ENCODE measurements at regions not wholly inside any gene's neighbourhood (a gene's known extent, or its start where the extent isn't known, plus 50 kb on each side); places are given as distances from the start of the nearest gene placed in this dataset.

DNA sequence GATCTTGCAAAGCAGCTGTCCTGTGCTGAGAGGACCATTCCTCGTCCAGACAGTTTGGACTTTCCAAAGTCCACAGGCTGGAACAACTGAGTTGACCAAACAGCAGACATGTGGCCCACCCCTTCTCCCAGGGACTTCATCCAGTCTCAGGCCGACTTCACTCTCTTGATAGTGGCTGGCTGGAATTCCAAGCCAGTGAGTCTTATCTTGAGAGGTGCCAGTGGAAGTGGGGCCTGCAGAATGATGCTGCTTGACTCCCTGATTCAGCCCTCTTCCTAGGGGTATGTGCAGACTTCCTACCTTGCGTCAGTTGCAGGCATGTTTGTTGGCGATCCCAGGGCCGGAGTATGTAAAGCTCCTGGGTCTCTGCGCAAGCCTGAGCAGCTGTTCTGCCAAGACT lies 131.4 kb upstream of the TSLP start:
- H3K27ac ChIP-seq (ENCODE audit: low read depth, low read length, poor library complexity, severe bottlenecking) = no peak overlapping the region
- H3K4me1 ChIP-seq (ENCODE audit: insufficient read depth, low read length, poor library complexity, severe bottlenecking) = no peaks in the 10 kb centered on the region
- TF ChIP-seq EZH2 (IDR thresholded peaks at IDR 0.05; ENCODE audit: borderline replicate concordance, low read depth, low read length, poor library complexity, severe bottlenecking) = no peak
- TF ChIP-seq, protein P1, sequence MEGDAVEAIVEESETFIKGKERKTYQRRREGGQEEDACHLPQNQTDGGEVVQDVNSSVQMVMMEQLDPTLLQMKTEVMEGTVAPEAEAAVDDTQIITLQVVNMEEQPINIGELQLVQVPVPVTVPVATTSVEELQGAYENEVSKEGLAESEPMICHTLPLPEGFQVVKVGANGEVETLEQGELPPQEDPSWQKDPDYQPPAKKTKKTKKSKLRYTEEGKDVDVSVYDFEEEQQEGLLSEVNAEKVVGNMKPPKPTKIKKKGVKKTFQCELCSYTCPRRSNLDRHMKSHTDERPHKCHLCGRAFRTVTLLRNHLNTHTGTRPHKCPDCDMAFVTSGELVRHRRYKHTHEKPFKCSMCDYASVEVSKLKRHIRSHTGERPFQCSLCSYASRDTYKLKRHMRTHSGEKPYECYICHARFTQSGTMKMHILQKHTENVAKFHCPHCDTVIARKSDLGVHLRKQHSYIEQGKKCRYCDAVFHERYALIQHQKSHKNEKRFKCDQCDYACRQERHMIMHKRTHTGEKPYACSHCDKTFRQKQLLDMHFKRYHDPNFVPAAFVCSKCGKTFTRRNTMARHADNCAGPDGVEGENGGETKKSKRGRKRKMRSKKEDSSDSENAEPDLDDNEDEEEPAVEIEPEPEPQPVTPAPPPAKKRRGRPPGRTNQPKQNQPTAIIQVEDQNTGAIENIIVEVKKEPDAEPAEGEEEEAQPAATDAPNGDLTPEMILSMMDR (conservative IDR thresholded peaks at IDR 0.05; ENCODE audit: low read depth, low read length) = no peak
- no TSS peak for BruUV-seq (replicated peaks)
- ChIA-PET POLR2A (ENCODE audit: low non-redundant PET) (no interaction called here), CTCF (no interaction called here)
- no peak for DNase-seq (ENCODE audit: low spot score)
- H3K4me3 ChIP-seq (ENCODE audit: low read depth, low read length, poor library complexity, severe bottlenecking) = no peak overlapping the region
- H3K27me3 ChIP-seq (replicated peaks; ENCODE audit: insufficient read depth, low read depth, low read length, poor library complexity) = peaks cover 19% of the 10 kb centered on the region
- no peaks in the 10 kb centered on the region for H3K9me3 ChIP-seq (ENCODE audit: low read depth, low read length, poor library complexity, severe bottlenecking)
- intact Hi-C loops (cut with micrococcal nuclease; ENCODE audit: unreplicated experiment) = no loop called here
- no peaks in the 10 kb centered on the region for H3K36me3 ChIP-seq (ENCODE audit: insufficient read depth, low read length, poor library complexity, severe bottlenecking)

DNA sequence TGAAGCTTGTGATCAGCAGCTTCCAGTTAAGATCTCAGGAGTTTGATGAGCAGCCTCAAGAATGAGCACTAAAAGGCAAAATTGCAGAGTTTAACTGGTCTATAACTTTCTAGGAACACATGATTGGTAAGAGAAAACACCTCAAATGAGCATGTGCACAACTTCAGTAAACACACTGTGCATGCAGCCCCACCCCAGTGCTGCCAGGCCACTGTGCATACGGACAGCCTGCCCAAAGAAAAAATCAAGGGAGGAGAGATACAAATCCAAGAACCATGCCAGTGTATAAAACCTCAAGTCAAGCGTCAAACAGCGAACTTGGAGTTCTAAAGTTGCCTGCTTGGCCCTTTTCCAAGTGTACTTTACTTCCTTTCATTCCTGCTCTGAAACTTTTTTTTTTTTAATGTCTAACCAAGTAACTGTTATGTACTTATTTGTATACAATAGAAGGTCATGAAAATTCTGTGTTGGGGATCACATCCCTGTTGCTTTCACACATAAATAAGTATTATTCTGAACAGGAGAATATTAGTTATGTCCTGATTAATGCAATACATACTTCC lies 125.6 kb upstream of the TSLP start:
- ChIA-PET CTCF (no interaction called here), POLR2A (ENCODE audit: low non-redundant PET) (interaction anchor here (1.0 kb wide), 1 partner anchor 16 kb away, joined by 3 read pairs; no protein-coding TSS in a partner anchor)
- Histone ChIP-seq H3K9me3 (ENCODE audit: low read depth, low read length, poor library complexity, severe bottlenecking) (no peaks in the 10 kb centered on the region), H3K4me3 (ENCODE audit: low read depth, low read length, poor library complexity, severe bottlenecking) (no peak overlapping the region), H3K27me3 (replicated peaks; ENCODE audit: insufficient read depth, low read depth, low read length, poor library complexity) (peaks cover 40% of the 10 kb centered on the region), H3K4me1 (ENCODE audit: insufficient read depth, low read length, poor library complexity, severe bottlenecking) (no peaks in the 10 kb centered on the region), H3K36me3 (ENCODE audit: insufficient read depth, low read length, poor library complexity, severe bottlenecking) (no peaks in the 10 kb centered on the region), H3K27ac (ENCODE audit: low read depth, low read length, poor library complexity, severe bottlenecking) (no peak overlapping the region)
- intact Hi-C loops (cut with micrococcal nuclease; ENCODE audit: unreplicated experiment) = no loop called here
- TF ChIP-seq EZH2 (IDR thresholded peaks at IDR 0.05; ENCODE audit: borderline replicate concordance, low read depth, low read length, poor library complexity, severe bottlenecking) = no peak
- TF ChIP-seq, protein P1 (conservative IDR thresholded peaks at IDR 0.05; ENCODE audit: low read depth, low read length) = no peak
- DNase-seq (ENCODE audit: low spot score) = no peak
- BruUV-seq (replicated peaks) = no TSS peak

DNA sequence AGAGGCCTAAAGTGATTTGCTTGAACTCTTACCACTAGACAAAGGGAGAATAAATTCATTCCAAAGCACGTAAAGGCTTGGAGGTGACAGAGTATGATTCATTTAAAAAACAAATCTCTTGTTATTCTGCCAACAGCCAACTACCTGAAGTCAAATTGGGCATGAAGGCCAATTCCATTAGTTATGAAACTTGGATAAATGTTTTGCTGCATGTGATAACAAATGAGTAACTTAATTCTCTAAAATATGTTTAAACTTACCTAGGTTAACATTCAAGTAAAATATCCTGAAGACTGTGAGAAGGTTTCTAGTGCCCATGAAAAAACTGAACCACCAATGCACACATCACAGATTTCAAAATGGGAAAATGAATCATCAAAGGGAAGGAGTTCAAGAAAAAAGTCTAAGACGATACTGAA lies 120.1 kb upstream of the TSLP start:
- H3K36me3 ChIP-seq (ENCODE audit: insufficient read depth, low read length, poor library complexity, severe bottlenecking) = no peaks in the 10 kb centered on the region
- peaks cover 27% of the 10 kb centered on the region for H3K27me3 ChIP-seq (replicated peaks; ENCODE audit: insufficient read depth, low read depth, low read length, poor library complexity)
- no peak for TF ChIP-seq EZH2 (IDR thresholded peaks at IDR 0.05; ENCODE audit: borderline replicate concordance, low read depth, low read length, poor library complexity, severe bottlenecking)
- TF ChIP-seq, protein P1 (conservative IDR thresholded peaks at IDR 0.05; ENCODE audit: low read depth, low read length) = no peak
- intact Hi-C loops (cut with micrococcal nuclease; ENCODE audit: unreplicated experiment) = no loop called here
- H3K27ac ChIP-seq (ENCODE audit: low read depth, low read length, poor library complexity, severe bottlenecking) = no peak overlapping the region
- H3K4me1 ChIP-seq (ENCODE audit: insufficient read depth, low read length, poor library complexity, severe bottlenecking) = no peaks in the 10 kb centered on the region
- no TSS peak for BruUV-seq (replicated peaks)
- CTCF ChIA-PET = no interaction called here
- no peak overlapping the region for H3K4me3 ChIP-seq (ENCODE audit: low read depth, low read length, poor library complexity, severe bottlenecking)
- no peak for DNase-seq (ENCODE audit: low spot score)
- H3K9me3 ChIP-seq (ENCODE audit: low read depth, low read length, poor library complexity, severe bottlenecking) = no peaks in the 10 kb centered on the region
- POLR2A ChIA-PET (ENCODE audit: low non-redundant PET) = no interaction called here
